ENCODE measurements at regions not wholly inside any gene's neighbourhood (a gene's known extent, or its start where the extent isn't known, plus 50 kb on each side); places are given as distances from the start of the nearest gene placed in this dataset.

- DNase-seq (ENCODE audit: low read depth): no peak
- no peak for TF ChIP-seq CTCF (conservative IDR thresholded peaks at IDR 0.05; ENCODE audit: low read length)
- H3K4me3 ChIP-seq (ENCODE audit: low read length): no peak overlapping the region
Observed at GRCh38 chr9:108584860-108585259, 270.9 kb downstream of the ACTL7B start.

- no peak overlapping the region for H3K4me3 ChIP-seq (ENCODE audit: low read length)
- no peak for DNase-seq (ENCODE audit: low read depth)
- no peak for TF ChIP-seq CTCF (conservative IDR thresholded peaks at IDR 0.05; ENCODE audit: low read length)
Observed at GRCh38 chr9:108582726-108583125, 273.1 kb downstream of the ACTL7B start.

- H3K4me3 ChIP-seq (ENCODE audit: low read length): no peak overlapping the region
- TF ChIP-seq CTCF (conservative IDR thresholded peaks at IDR 0.05; ENCODE audit: low read length): no peak
- peak; percentile 64 for DNase-seq (ENCODE audit: low read depth)
Observed at GRCh38 chr9:108579757-108580439, 275.9 kb downstream of the ACTL7B start.

GRCh38 chr9:108575276-108575675, 280.5 kb downstream of the ACTL7B start:
- no peak for TF ChIP-seq CTCF (conservative IDR thresholded peaks at IDR 0.05; ENCODE audit: low read length)
- no peak overlapping the region for H3K4me3 ChIP-seq (ENCODE audit: low read length)
- DNase-seq (ENCODE audit: low read depth): no peak

GRCh38 chr9:108569624-108570023, 286.2 kb downstream of the ACTL7B start:
- DNase-seq (ENCODE audit: low read depth): peak; percentile 72
- no peak for TF ChIP-seq CTCF (conservative IDR thresholded peaks at IDR 0.05; ENCODE audit: low read length)

GRCh38 chr9:108568093-108568492, 287.7 kb downstream of the ACTL7B start:
- DNase-seq (ENCODE audit: low read depth): no peak
- H3K4me3 ChIP-seq (ENCODE audit: low read length): no peak overlapping the region
- no peak for TF ChIP-seq CTCF (conservative IDR thresholded peaks at IDR 0.05; ENCODE audit: low read length)

More at GRCh38 chr9:108569624-108570023, 286.2 kb downstream of the ACTL7B start:
- H3K4me3 ChIP-seq (ENCODE audit: low read length): no peak overlapping the region

GRCh38 chr9:108567571-108567970, 288.2 kb downstream of the ACTL7B start:
- TF ChIP-seq CTCF (conservative IDR thresholded peaks at IDR 0.05; ENCODE audit: low read length): no peak
- no peak overlapping the region for H3K4me3 ChIP-seq (ENCODE audit: low read length)
- DNase-seq (ENCODE audit: low read depth): no peak

Data from AG10803 (cell line).